ENCODE measurements at regions not wholly inside any gene's neighbourhood (a gene's known extent, or its start where the extent isn't known, plus 50 kb on each side); places are given as distances from the start of the nearest gene placed in this dataset.

DNA sequence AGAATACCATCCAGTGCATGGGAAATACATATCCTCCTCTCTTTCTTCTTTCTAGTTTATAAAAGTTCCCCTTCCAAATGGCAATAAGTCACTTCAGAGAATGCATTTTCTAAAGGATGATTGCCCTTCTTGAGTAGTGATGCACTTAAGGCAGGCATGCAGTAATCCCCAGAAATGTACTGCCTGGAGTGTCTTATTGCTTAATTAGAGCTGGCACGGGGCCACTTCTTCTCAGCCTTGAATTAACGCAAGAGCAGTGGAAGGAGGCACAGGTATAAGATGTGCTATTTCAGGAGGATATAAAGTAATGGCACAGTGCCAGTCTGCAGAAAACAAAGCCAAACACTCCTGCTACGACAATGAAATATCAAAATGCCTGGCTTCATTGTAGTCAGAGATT, 371.4 kb upstream of the FAM241A start:
- TF ChIP-seq, protein P1, sequence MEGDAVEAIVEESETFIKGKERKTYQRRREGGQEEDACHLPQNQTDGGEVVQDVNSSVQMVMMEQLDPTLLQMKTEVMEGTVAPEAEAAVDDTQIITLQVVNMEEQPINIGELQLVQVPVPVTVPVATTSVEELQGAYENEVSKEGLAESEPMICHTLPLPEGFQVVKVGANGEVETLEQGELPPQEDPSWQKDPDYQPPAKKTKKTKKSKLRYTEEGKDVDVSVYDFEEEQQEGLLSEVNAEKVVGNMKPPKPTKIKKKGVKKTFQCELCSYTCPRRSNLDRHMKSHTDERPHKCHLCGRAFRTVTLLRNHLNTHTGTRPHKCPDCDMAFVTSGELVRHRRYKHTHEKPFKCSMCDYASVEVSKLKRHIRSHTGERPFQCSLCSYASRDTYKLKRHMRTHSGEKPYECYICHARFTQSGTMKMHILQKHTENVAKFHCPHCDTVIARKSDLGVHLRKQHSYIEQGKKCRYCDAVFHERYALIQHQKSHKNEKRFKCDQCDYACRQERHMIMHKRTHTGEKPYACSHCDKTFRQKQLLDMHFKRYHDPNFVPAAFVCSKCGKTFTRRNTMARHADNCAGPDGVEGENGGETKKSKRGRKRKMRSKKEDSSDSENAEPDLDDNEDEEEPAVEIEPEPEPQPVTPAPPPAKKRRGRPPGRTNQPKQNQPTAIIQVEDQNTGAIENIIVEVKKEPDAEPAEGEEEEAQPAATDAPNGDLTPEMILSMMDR (optimal IDR thresholded peaks at IDR 0.05 in 1 of 3, IDR thresholded peaks at IDR 0.05 in 1 of 3, conservative IDR thresholded peaks at IDR 0.05 in 1 of 3; ENCODE audit: extremely low read depth in 1 of 3, insufficient read depth in 2 of 3, low read length in 3 of 3): no peak
- no peak for TF ChIP-seq EZH2 (IDR thresholded peaks at IDR 0.05; ENCODE audit: low read length)

Measured in keratinocyte (primary cell).